ENCODE measurements at regions not wholly inside any gene's neighbourhood (a gene's known extent, or its start where the extent isn't known, plus 50 kb on each side); places are given as distances from the start of the nearest gene placed in this dataset.

DNA sequence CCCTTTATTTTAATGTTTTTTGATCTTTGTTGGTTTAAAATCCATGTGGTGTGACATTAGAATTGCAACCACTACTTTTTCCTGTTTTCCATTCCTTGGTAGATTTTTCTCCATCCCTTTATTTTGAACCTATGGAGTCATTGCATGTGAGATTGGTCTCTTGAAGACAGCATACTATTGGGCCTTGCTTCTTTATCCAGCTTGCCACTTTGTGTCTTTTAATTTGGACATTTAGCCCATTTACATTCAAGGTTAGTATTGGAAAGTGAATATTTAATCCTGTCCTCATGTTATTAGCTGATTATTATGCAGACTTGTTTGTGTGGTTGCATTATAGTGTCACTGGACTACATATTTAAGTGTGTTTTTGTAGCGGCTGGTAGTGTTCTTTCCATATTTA is 782.9 kb downstream of the SLC4A3 start:
- Histone ChIP-seq H2BK12ac (ENCODE audit: low read length in 2 of 2) (no peak overlapping the region), H4K91ac (ENCODE audit: low read length) (no peak overlapping the region), H3K27me3 (ENCODE audit: control insufficient read depth in 1 of 2, insufficient read depth in 1 of 2, low read length in 2 of 2) (no peaks in the 10 kb centered on the region), H3K23ac (ENCODE audit: low read length in 2 of 2) (no peak overlapping the region), H2BK15ac (ENCODE audit: low read depth, poor library complexity, severe bottlenecking) (no peak overlapping the region), H3K4me3 (ENCODE audit: insufficient read depth in 1 of 2, low read depth in 1 of 2, low read length in 2 of 2) (no peak overlapping the region), H3K4me1 (ENCODE audit: control insufficient read depth, insufficient read depth, low read depth, low read length) (no peaks in the 10 kb centered on the region), H3K14ac (ENCODE audit: low read length in 2 of 2) (no peak overlapping the region), H2BK120ac (ENCODE audit: low read depth, low read length) (no peak overlapping the region), H3K18ac (ENCODE audit: low read depth in 1 of 2, low read length in 2 of 2) (no peak overlapping the region), H3K4ac (ENCODE audit: low read depth in 1 of 2, low read length in 2 of 2) (no peak overlapping the region), H2AFZ (ENCODE audit: low read depth, low read length) (no peak overlapping the region), H4K8ac (ENCODE audit: low read length) (no peak overlapping the region), H2BK5ac (ENCODE audit: low read depth, low read length, poor library complexity, severe bottlenecking) (no peak overlapping the region), H3K36me3 (ENCODE audit: control insufficient read depth in 1 of 2, insufficient read depth in 2 of 2, low read depth in 1 of 2, low read length in 2 of 2) (no peaks in the 10 kb centered on the region), H2AK5ac (ENCODE audit: low read length, severe bottlenecking) (no peak overlapping the region), H3K9ac (ENCODE audit: low read length) (no peak overlapping the region), H3K27ac (ENCODE audit: low read length, poor library complexity, severe bottlenecking) (no peak overlapping the region), H3K4me2 (ENCODE audit: low read length, poor library complexity, severe bottlenecking) (no peak overlapping the region), H3K79me1 (replicated peaks; ENCODE audit: low read length, poor library complexity, severe bottlenecking) (no peaks in the 10 kb centered on the region), H3K9me3 (ENCODE audit: control insufficient read depth, low read length) (peaks cover 39% of the 10 kb centered on the region)
- DNase-seq: no peak
- 83% methylated on average over 1 of the region's 1 CpG for WGBS

DNA sequence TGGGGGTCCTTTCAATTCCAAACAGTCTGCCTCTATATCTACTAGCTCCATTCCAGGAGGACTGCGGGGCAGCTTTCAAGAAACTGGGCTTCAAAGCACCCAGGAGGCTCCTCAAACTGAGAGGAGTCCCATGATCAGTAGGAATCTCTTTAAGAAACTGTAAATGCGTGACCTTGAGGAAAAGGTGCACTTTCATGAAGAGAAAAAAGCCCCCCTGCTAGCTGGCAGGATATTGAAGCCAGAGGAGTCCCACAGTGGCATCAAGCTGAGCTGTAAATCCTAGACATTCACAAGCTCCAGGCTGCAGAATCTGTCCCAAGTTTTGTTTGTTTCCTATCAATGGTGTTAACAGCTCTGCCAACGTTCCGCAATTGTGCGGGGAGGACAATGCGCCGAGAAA is 790.1 kb downstream of the SLC4A3 start:
- H3K14ac ChIP-seq (ENCODE audit: low read length in 2 of 2): no peak overlapping the region
- H2BK15ac ChIP-seq (ENCODE audit: low read depth, poor library complexity, severe bottlenecking): no peak overlapping the region
- no peak overlapping the region for H2BK120ac ChIP-seq (ENCODE audit: low read depth, low read length)
- H4K91ac ChIP-seq (ENCODE audit: low read length): no peak overlapping the region
- no peak overlapping the region for H3K4me3 ChIP-seq (ENCODE audit: insufficient read depth in 1 of 2, low read depth in 1 of 2, low read length in 2 of 2)
- H2AFZ ChIP-seq (ENCODE audit: low read depth, low read length): no peak overlapping the region
- H3K36me3 ChIP-seq (ENCODE audit: control insufficient read depth in 1 of 2, insufficient read depth in 2 of 2, low read depth in 1 of 2, low read length in 2 of 2): no peaks in the 10 kb centered on the region
- DNase-seq: no peak
- no peak overlapping the region for H3K23ac ChIP-seq (ENCODE audit: low read length in 2 of 2)
- no peaks in the 10 kb centered on the region for H3K9me3 ChIP-seq (ENCODE audit: control insufficient read depth, low read length)
- no peaks in the 10 kb centered on the region for H3K4me1 ChIP-seq (ENCODE audit: control insufficient read depth, insufficient read depth, low read depth, low read length)
- H4K8ac ChIP-seq (ENCODE audit: low read length): no peak overlapping the region
- no peak overlapping the region for H3K18ac ChIP-seq (ENCODE audit: low read depth in 1 of 2, low read length in 2 of 2)
- no peak overlapping the region for H2AK5ac ChIP-seq (ENCODE audit: low read length, severe bottlenecking)
- H3K27me3 ChIP-seq (ENCODE audit: control insufficient read depth in 1 of 2, insufficient read depth in 1 of 2, low read length in 2 of 2): no peaks in the 10 kb centered on the region
- no peak overlapping the region for H3K27ac ChIP-seq (ENCODE audit: low read length, poor library complexity, severe bottlenecking)
- no peak overlapping the region for H3K4me2 ChIP-seq (ENCODE audit: low read length, poor library complexity, severe bottlenecking)
- no peak overlapping the region for H2BK5ac ChIP-seq (ENCODE audit: low read depth, low read length, poor library complexity, severe bottlenecking)
- 71% methylated on average over 5 of the region's 7 CpGs for WGBS
- no peaks in the 10 kb centered on the region for H3K79me1 ChIP-seq (replicated peaks; ENCODE audit: low read length, poor library complexity, severe bottlenecking)
- no peak overlapping the region for H2BK12ac ChIP-seq (ENCODE audit: low read length in 2 of 2)
- no peak overlapping the region for H3K4ac ChIP-seq (ENCODE audit: low read depth in 1 of 2, low read length in 2 of 2)
- no peak overlapping the region for H3K9ac ChIP-seq (ENCODE audit: low read length)

GRCh38 chr2:220419647-220420046 is 792.2 kb downstream of the SLC4A3 start:
- no peaks in the 10 kb centered on the region for H3K79me1 ChIP-seq (replicated peaks; ENCODE audit: low read length, poor library complexity, severe bottlenecking)
- H3K4me3 ChIP-seq (ENCODE audit: insufficient read depth in 1 of 2, low read depth in 1 of 2, low read length in 2 of 2): no peak overlapping the region
- no peak overlapping the region for H3K4me2 ChIP-seq (ENCODE audit: low read length, poor library complexity, severe bottlenecking)
- H4K8ac ChIP-seq (ENCODE audit: low read length): no peak overlapping the region
- H3K23ac ChIP-seq (ENCODE audit: low read length in 2 of 2): no peak overlapping the region
- H2AK5ac ChIP-seq (ENCODE audit: low read length, severe bottlenecking): no peak overlapping the region
- no peak overlapping the region for H3K18ac ChIP-seq (ENCODE audit: low read depth in 1 of 2, low read length in 2 of 2)
- no peak overlapping the region for H2AFZ ChIP-seq (ENCODE audit: low read depth, low read length)
- no peaks in the 10 kb centered on the region for H3K27me3 ChIP-seq (ENCODE audit: control insufficient read depth in 1 of 2, insufficient read depth in 1 of 2, low read length in 2 of 2)
- no peak overlapping the region for H3K4ac ChIP-seq (ENCODE audit: low read depth in 1 of 2, low read length in 2 of 2)
- no peak overlapping the region for H3K14ac ChIP-seq (ENCODE audit: low read length in 2 of 2)
- no peak overlapping the region for H4K91ac ChIP-seq (ENCODE audit: low read length)
- H3K9me3 ChIP-seq (ENCODE audit: control insufficient read depth, low read length): no peaks in the 10 kb centered on the region
- H2BK5ac ChIP-seq (ENCODE audit: low read depth, low read length, poor library complexity, severe bottlenecking): no peak overlapping the region
- no peak for DNase-seq
- no peak overlapping the region for H2BK12ac ChIP-seq (ENCODE audit: low read length in 2 of 2)
- H2BK120ac ChIP-seq (ENCODE audit: low read depth, low read length): no peak overlapping the region
- WGBS: 95% methylated on average over 3 of the region's 4 CpGs
- H3K9ac ChIP-seq (ENCODE audit: low read length): no peak overlapping the region
- H3K36me3 ChIP-seq (ENCODE audit: control insufficient read depth in 1 of 2, insufficient read depth in 2 of 2, low read depth in 1 of 2, low read length in 2 of 2): no peaks in the 10 kb centered on the region
- H2BK15ac ChIP-seq (ENCODE audit: low read depth, poor library complexity, severe bottlenecking): no peak overlapping the region
- no peaks in the 10 kb centered on the region for H3K4me1 ChIP-seq (ENCODE audit: control insufficient read depth, insufficient read depth, low read depth, low read length)
- H3K27ac ChIP-seq (ENCODE audit: low read length, poor library complexity, severe bottlenecking): no peak overlapping the region

- Histone ChIP-seq H3K4me3 (ENCODE audit: insufficient read depth in 1 of 2, low read depth in 1 of 2, low read length in 2 of 2) (no peak overlapping the region), H3K4me2 (ENCODE audit: low read length, poor library complexity, severe bottlenecking) (no peak overlapping the region), H3K36me3 (ENCODE audit: control insufficient read depth in 1 of 2, insufficient read depth in 2 of 2, low read depth in 1 of 2, low read length in 2 of 2) (no peaks in the 10 kb centered on the region), H3K23ac (ENCODE audit: low read length in 2 of 2) (no peak overlapping the region), H3K18ac (ENCODE audit: low read depth in 1 of 2, low read length in 2 of 2) (no peak overlapping the region), H3K27ac (ENCODE audit: low read length, poor library complexity, severe bottlenecking) (no peak overlapping the region), H3K9me3 (ENCODE audit: control insufficient read depth, low read length) (no peaks in the 10 kb centered on the region), H2BK15ac (ENCODE audit: low read depth, poor library complexity, severe bottlenecking) (no peak overlapping the region), H3K79me1 (replicated peaks; ENCODE audit: low read length, poor library complexity, severe bottlenecking) (no peaks in the 10 kb centered on the region), H2AFZ (ENCODE audit: low read depth, low read length) (no peak overlapping the region), H2BK5ac (ENCODE audit: low read depth, low read length, poor library complexity, severe bottlenecking) (no peak overlapping the region), H3K14ac (ENCODE audit: low read length in 2 of 2) (no peak overlapping the region), H4K8ac (ENCODE audit: low read length) (no peak overlapping the region), H3K27me3 (ENCODE audit: control insufficient read depth in 1 of 2, insufficient read depth in 1 of 2, low read length in 2 of 2) (no peaks in the 10 kb centered on the region), H2AK5ac (ENCODE audit: low read length, severe bottlenecking) (no peak overlapping the region), H3K4me1 (ENCODE audit: control insufficient read depth, insufficient read depth, low read depth, low read length) (no peaks in the 10 kb centered on the region), H4K91ac (ENCODE audit: low read length) (no peak overlapping the region), H3K4ac (ENCODE audit: low read depth in 1 of 2, low read length in 2 of 2) (no peak overlapping the region), H2BK120ac (ENCODE audit: low read depth, low read length) (no peak overlapping the region), H2BK12ac (ENCODE audit: low read length in 2 of 2) (no peak overlapping the region), H3K9ac (ENCODE audit: low read length) (no peak overlapping the region)
- DNase-seq: no peak
These were observed 793.4 kb downstream of the SLC4A3 start for GRCh38 chr2:220420820-220421219.

Data from mesenchymal stem cell (in vitro differentiated cells and primary cell).